ENCODE measurements at regions not wholly inside any gene's neighbourhood (a gene's known extent, or its start where the extent isn't known, plus 50 kb on each side); places are given as distances from the start of the nearest gene placed in this dataset.

DNA sequence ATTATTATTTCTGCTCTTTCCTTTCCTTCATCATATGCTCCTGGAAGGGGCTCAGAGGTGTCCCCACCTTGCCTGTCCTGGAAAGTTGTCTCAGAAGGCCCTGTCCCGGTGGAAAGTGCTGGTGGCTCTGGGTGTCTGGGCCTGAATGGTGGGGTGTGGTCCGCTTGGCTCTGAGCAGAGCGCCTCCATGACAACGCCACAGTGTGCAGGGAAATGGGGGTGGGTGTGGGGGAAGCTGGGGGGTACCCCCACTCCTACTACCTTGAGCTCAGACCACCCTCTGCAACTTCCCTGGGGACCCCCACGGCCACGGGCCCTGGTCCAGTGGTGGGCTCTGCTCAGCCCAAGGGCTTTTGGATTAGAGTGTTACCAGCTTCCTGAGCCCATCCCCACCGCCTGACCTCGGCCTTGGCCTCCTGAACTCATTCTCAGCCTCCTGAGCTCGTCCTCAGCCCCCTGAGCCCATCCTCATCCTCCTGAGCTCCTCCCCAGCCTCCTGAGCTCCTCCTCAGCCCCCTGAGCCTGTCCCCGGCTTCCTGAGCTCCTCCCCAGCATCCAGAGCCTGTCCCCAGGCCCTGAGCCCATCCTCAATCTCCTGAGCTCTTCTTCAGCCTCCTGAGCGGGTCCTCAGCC, 106.4 kb upstream of the FAM20C start:
- DNase-seq, result no peak

- DNase-seq, result no peak
Measured at GRCh38 chr7:86629-87028, 105.7 kb upstream of the FAM20C start.

DNA sequence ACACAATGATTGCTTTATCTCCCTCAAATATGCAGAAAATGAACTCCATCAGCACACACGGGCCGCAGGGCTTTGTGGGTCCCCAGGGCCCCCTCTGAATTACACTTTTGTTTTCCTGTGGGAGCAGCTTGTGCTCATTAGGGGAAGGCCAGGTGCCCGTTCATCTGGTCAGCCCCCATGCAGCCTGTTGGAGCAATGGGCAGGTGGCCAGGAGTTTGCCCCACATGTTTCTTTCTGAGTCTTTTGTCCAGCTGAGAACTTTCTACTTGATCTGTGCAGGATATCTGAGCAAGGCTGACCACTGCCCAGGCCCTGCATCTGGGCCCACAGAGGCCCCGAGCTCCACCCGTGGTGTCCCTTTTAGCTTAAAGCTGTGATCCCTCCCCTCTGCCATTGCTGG, 105.3 kb upstream of the FAM20C start:
- DNase-seq, result no peak

DNA sequence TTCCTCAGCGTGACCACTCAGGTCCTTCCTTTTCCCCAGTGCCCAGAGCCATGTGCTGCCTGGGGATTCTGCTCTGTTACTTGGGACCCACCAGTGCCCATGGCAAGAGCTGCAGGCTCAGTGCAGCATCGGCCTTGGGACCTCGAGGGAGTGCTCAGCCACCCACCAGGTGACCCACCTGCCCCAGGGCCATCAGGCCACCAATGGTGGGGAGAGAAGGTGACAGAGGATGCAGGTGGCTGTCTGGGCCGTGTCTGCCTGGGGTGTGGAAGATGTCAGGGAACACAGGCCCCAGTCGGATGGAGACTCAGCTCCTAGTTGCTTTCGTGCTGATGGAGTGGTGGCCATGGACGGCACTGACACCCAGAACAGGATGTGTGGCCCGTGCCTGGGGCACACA, 104.7 kb upstream of the FAM20C start:
- no peak for DNase-seq

- no peak for DNase-seq
Measured at GRCh38 chr7:88095-88926, 104.1 kb upstream of the FAM20C start.

- DNase-seq, result no peak
Measured at GRCh38 chr7:88927-89231, 103.5 kb upstream of the FAM20C start.

DNA sequence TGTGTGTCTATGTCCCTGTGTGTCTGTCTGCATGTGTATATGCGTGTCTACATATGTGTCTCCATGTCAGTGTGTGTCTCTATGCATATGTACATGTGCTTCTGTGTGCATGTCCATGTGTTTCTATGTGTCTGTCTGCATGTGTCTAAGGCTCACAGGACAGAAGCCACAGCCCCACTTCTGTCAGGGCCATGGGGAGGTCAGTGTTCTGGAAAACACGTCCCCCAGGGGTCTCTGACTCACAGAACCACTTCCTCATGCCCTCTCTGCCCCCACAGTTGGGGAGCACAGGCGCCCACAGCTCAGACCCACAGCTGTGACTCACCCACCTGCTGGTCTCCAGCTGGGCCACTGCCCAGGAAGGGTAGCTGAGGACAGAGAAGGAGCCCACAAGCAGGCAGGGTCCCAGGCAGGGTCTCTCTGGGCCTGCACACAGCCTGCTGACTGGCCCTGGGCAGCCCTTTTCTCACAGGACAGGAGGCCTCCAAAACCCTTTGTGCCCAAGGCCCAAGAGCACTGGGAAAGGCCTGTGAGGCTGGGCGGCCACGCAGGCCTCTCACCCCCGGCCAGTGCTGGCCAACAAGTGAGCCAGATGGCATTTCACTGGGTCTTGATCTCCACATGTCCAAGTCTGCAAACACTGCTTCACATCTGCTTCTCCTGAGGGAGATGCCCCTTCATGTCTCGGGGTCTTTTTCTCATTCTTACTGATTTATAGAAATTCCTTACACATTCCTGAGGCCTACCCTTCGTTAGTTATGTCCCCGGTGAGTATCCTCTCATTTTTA, 102.9 kb upstream of the FAM20C start:
- DNase-seq, result peak; percentile 84

GRCh38 chr7:90111-91063, 102.0 kb upstream of the FAM20C start:
- DNase-seq, result peak; percentile 62

- DNase-seq, result no peak
Measured at GRCh38 chr7:91396-92175, 100.8 kb upstream of the FAM20C start.

- DNase-seq, result no peak
Measured at GRCh38 chr7:92231-92674, 100.1 kb upstream of the FAM20C start.

DNA sequence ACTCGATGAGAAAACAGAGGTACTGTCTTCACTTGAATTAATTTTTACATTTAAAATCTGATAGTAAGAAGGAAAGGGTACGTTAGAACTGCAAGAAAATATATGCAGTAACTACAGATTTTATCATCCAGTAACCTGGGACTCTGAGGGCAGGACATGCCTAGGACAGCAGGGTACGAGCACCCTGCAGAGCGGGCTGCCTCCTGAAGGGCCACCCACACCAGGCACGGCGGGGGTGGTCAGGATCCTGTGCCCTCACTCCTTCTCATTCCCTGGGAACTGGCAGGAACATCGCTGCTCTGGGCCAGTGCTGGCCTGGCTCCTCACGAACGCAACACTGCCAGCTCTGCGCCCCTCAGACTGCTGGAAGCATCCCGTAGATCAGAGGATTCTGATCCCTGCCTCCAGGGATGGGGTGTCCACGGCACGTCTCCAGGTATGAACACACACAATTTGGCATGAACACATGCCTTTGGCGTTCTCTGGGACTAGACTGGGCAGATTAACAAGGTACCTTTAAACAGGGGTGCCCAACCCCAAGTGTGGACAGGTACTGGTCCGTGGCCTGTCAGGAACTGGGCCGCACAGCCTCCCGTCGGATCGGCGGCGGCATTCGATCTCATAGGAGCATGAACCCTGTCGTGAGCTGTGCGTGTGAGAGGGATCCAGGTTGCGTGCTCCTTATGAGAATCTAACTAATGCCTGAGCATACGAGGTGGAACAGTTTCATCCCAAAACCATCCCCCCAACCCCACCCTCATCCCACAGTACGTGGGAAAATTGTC, 99.3 kb upstream of the FAM20C start:
- no peak for DNase-seq

DNA sequence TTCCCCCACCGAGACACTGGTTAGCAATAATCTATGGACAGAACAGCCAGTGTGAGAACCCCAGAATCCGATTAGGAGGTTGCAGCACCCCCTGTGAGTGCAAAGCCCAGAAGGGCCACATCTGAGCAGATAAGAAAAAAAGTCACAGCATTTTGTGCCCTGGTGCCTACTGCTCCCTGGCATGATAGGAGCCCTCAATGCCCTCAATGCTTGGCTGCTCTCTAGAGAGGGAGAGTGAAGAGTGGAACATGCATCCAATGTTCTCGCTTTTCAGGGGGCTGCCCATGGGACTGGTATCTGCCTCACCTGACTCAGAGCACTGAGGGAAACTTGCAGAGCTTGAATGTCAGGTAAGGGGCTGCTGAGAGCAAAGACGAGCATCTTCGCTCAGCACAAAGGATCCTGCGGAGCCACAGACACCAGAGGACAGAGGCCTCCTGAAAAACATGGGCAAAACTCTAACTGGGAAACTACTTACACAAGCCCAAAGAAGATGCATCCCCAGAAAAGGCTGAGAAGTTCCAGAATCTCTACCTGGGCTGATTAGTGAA, 98.0 kb upstream of the FAM20C start:
- no peak for DNase-seq

- no peak for DNase-seq
Measured at GRCh38 chr7:95180-95862, 97.0 kb upstream of the FAM20C start.

DNA sequence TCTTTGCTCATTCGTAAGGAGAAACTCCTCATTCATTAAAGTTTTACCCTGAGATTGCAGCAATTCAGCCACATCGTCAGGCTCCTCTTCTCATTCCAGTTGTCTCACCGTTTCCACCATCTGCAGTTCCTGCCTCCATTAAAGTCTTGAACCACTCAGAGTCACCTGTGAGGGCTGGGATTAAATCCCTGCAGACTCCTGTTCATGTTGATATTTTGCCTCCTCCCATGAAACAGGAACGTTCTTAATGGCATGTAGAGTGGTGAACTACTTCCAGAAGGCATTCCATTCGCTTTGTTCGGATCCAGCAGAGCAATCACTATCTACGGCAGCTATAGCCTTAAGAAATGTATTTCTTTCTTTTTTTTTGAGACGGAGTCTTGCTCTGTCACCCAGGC, 96.5 kb upstream of the FAM20C start:
- no peak for DNase-seq

DNA sequence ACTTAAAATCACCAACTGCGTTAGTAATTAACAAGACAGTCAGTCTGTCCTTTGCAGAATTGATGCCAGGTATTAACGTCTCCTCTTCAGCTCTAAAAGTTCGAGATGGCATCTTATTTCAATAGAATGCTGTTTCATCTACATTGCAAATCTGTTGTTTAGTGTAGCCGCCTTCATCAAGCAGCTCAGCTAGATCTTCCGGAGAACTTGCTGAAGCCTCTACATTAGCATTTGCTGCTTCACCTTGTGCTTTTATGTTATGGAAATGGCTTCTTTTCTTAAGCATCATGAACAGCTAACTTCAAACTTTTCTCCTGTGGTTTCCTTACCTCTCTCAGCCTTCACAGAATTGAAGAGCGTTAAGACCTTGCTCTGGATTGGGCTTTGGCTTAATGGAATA, 95.5 kb upstream of the FAM20C start:
- DNase-seq, result no peak

GRCh38 chr7:97310-97841, 95.0 kb upstream of the FAM20C start:
- no peak for DNase-seq

GRCh38 chr7:101146-102046, 91.0 kb upstream of the FAM20C start:
- no peak for DNase-seq

GRCh38 chr7:102047-102711, 90.2 kb upstream of the FAM20C start:
- no peak for DNase-seq

Data from suppressor macrophage treated with lipopolysaccharide for 4 hours (primary cell).